ENCODE measurements at regions not wholly inside any gene's neighbourhood (a gene's known extent, or its start where the extent isn't known, plus 50 kb on each side); places are given as distances from the start of the nearest gene placed in this dataset.

DNA sequence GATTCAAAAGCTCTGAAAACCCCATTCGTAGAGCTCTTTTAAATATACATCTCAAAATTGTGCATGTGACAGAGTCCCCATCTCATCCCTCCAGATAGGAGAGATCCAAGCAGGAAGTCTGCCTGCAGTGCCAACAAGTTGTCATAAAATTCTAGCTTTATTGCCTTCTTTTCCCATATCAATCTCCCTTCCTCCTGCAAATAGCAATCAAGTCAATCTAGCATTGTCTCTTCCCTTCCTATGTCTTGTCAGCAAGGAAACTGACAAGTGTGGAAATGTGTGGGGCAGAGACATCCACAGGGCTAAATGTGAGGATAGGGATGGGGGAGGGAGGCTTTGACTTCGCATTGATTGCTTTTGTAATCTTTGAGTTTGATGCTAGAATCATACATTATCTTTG is 165.2 kb downstream of the C1orf94 start:
- Histone ChIP-seq H3K9me3 (ENCODE audit: control insufficient read depth in 1 of 2, insufficient read depth in 1 of 2, low read depth in 1 of 2, low read length in 2 of 2) (no peaks in the 10 kb centered on the region), H3K4me3 (replicated peaks in 1 of 2; ENCODE audit: low read depth in 1 of 2, low read length in 2 of 2) (no peak overlapping the region), H3K9me2 (ENCODE audit: insufficient read depth) (no peaks in the 10 kb centered on the region), H2AFZ (ENCODE audit: low read depth, low read length, poor library complexity, severe bottlenecking) (no peak overlapping the region), H3K4me1 (ENCODE audit: control insufficient read depth in 1 of 2, insufficient read depth in 2 of 2, low read length in 2 of 2) (no peaks in the 10 kb centered on the region), H3K4me2 (ENCODE audit: low read length) (no peak overlapping the region), H3K36me3 (ENCODE audit: control insufficient read depth in 1 of 2, insufficient read depth in 2 of 2, low read length in 2 of 2) (no peaks in the 10 kb centered on the region), H3K79me2 (ENCODE audit: insufficient read depth, low read length) (no peaks in the 10 kb centered on the region), H3K9ac (ENCODE audit: low read length) (no peak overlapping the region), H3K27me3 (ENCODE audit: insufficient read depth, low read length) (peaks cover 23% of the 10 kb centered on the region; the same call in 1 of the 2 replicates), H3K27ac (ENCODE audit: low read depth, low read length) (no peak overlapping the region), H4K20me1 (ENCODE audit: insufficient read depth) (no peaks in the 10 kb centered on the region)
- no peak for ATAC-seq
- no peak for DNase-seq (ENCODE audit: low read depth, low spot score)
- RAD21 ChIA-PET (ENCODE audit: low non-redundant PET in 1 of 2, low total read pairs in 2 of 2, uncharacterized antibody in 2 of 2, unreplicated experiment in 2 of 2): no interaction called here
- CTCF ChIA-PET: no interaction called here
- POLR2A ChIA-PET: no interaction called here
- intact Hi-C loops (cut with micrococcal nuclease): no loop called here
- no TSS peak for BruUV-seq (replicated peaks)
- TF ChIP-seq SP1 (IDR thresholded peaks at IDR 0.05; ENCODE audit: low read depth): no peak
- TF ChIP-seq, protein P1, sequence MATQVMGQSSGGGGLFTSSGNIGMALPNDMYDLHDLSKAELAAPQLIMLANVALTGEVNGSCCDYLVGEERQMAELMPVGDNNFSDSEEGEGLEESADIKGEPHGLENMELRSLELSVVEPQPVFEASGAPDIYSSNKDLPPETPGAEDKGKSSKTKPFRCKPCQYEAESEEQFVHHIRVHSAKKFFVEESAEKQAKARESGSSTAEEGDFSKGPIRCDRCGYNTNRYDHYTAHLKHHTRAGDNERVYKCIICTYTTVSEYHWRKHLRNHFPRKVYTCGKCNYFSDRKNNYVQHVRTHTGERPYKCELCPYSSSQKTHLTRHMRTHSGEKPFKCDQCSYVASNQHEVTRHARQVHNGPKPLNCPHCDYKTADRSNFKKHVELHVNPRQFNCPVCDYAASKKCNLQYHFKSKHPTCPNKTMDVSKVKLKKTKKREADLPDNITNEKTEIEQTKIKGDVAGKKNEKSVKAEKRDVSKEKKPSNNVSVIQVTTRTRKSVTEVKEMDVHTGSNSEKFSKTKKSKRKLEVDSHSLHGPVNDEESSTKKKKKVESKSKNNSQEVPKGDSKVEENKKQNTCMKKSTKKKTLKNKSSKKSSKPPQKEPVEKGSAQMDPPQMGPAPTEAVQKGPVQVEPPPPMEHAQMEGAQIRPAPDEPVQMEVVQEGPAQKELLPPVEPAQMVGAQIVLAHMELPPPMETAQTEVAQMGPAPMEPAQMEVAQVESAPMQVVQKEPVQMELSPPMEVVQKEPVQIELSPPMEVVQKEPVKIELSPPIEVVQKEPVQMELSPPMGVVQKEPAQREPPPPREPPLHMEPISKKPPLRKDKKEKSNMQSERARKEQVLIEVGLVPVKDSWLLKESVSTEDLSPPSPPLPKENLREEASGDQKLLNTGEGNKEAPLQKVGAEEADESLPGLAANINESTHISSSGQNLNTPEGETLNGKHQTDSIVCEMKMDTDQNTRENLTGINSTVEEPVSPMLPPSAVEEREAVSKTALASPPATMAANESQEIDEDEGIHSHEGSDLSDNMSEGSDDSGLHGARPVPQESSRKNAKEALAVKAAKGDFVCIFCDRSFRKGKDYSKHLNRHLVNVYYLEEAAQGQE (IDR thresholded peaks at IDR 0.05; ENCODE audit: low read depth): no peak
- TF ChIP-seq EGR1 (IDR thresholded peaks at IDR 0.05; ENCODE audit: low read depth): no peak
- no peak for TF ChIP-seq ZFX (IDR thresholded peaks at IDR 0.05)
- no peak for TF ChIP-seq ZNF274 (IDR thresholded peaks at IDR 0.05; ENCODE audit: low read depth, low read length)
- TF ChIP-seq SIN3A (IDR thresholded peaks at IDR 0.05; ENCODE audit: low read depth): no peak
- no peak for TF ChIP-seq JUND (IDR thresholded peaks at IDR 0.05)
- TF ChIP-seq ELF1 (IDR thresholded peaks at IDR 0.05; ENCODE audit: borderline replicate concordance, low read depth): no peak
- TF ChIP-seq FOSL1 (IDR thresholded peaks at IDR 0.05; ENCODE audit: low read depth): no peak
- no peak for TF ChIP-seq EZH2 (IDR thresholded peaks at IDR 0.05)
- TF ChIP-seq RAD21 (IDR thresholded peaks at IDR 0.05; ENCODE audit: low read depth): no peak
- no peak for TF ChIP-seq EZH2phosphoT487 (IDR thresholded peaks at IDR 0.05; ENCODE audit: borderline replicate concordance)
- no peak for TF ChIP-seq POLR2AphosphoS5 (IDR thresholded peaks at IDR 0.05; ENCODE audit: low read depth, low read length)

Data from HCT116 (cell line).